Osteoblast (primary cell): ENCODE measurements at regions not wholly inside any gene's neighbourhood (a gene's known extent, or its start where the extent isn't known, plus 50 kb on each side); places are given as distances from the start of the nearest gene placed in this dataset.

Experiments used
- DNase-seq: peaks from one replicate; pipeline ENCODE4 v3.0.0; 2011; ENCODE audit warnings: low spot score, mixed read lengths; ENCODE audit not compliant: insufficient read length; ENCODE audit errors: missing footprints
- H2AFZ ChIP-seq: 2 replicates; pipeline ENCODE4 v1.6.0; 2011; ENCODE audit warnings: mild to moderate bottlenecking, low read length
- H3K27ac ChIP-seq: 2 replicates; pipeline ENCODE4 v1.5.1; 2011; ENCODE audit warnings: mild to moderate bottlenecking, low read depth, low read length, moderate library complexity
- H3K27me3 ChIP-seq: 2 replicates; pipeline ENCODE4 v1.6.0; 2012; ENCODE audit warnings: mild to moderate bottlenecking, control low read depth, inconsistent platforms, low read length, moderate library complexity; ENCODE audit not compliant: insufficient read depth
- H3K36me3 ChIP-seq: 2 replicates; pipeline ENCODE4 v1.5.1; 2011; ENCODE audit warnings: mild to moderate bottlenecking, low read length, control low read depth, moderate library complexity; ENCODE audit not compliant: insufficient read depth
- H3K4me1 ChIP-seq: 2 replicates; pipeline ENCODE4 v1.5.1; 2011; ENCODE audit warnings: mild to moderate bottlenecking, low read length, control low read depth, moderate library complexity; ENCODE audit not compliant: insufficient read depth
- H3K4me2 ChIP-seq: 2 replicates; pipeline ENCODE4 v1.6.0; 2011; ENCODE audit warnings: mild to moderate bottlenecking, low read length; ENCODE audit not compliant: insufficient read depth
- H3K4me3 ChIP-seq: fragments of 200-600 bp; sonication (generic); 3 replicates; pipeline ENCODE4 v1.5.1; 2012; ENCODE audit warnings: mild to moderate bottlenecking, low read length, inconsistent platforms; ENCODE audit not compliant: insufficient read depth
- H3K79me2 ChIP-seq: 2 replicates; pipeline ENCODE4 v1.6.0; 2012; ENCODE audit warnings: mild to moderate bottlenecking, low read length, control low read depth, inconsistent platforms; ENCODE audit not compliant: insufficient read depth
- H3K9me3 ChIP-seq: 2 replicates; pipeline ENCODE4 v1.5.1; 2011; ENCODE audit warnings: low read depth, low read length, control low read depth
- H4K20me1 ChIP-seq: 2 replicates; pipeline ENCODE4 v1.6.0; 2012; ENCODE audit warnings: mild to moderate bottlenecking, low read length, control low read depth; ENCODE audit not compliant: insufficient read depth
- TF ChIP-seq, protein P1 (sequence below): IDR thresholded peaks from 2 replicates; pipeline ENCODE4 v1.5.1; 2011; ENCODE audit warnings: mild to moderate bottlenecking, low read depth, low read length, moderate library complexity; ENCODE audit errors: extremely low read depth

DNA sequence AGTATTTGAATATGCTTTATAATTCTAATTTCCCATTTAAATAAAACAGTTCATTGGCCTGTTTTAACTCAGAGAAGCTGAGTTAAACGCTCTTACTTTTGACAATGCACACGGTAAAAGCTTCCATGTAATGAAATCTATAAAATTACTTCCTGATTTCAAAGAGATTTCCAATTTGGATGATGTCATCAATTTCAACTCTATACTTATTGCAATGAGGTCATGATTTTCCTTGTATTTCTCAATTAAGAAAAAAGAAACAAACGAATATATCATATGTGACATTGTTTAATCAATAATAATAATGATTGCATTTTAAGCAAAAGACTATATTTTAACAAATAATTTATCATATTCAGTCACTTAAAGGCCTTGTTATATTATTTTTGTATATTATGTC, 926.1 kb upstream of the MANEA start:
- Histone ChIP-seq H3K4me3 (no peak overlapping the region), H3K27ac (no peak overlapping the region), H3K4me2 (no peak overlapping the region), H2AFZ (no peak overlapping the region), H3K4me1 (no peaks in the 10 kb centered on the region), H3K79me2 (no peaks in the 10 kb centered on the region), H3K9me3 (no peaks in the 10 kb centered on the region), H4K20me1 (no peaks in the 10 kb centered on the region), H3K36me3 (no peaks in the 10 kb centered on the region), H3K27me3 (no peaks in the 10 kb centered on the region)
- TF ChIP-seq, protein P1, sequence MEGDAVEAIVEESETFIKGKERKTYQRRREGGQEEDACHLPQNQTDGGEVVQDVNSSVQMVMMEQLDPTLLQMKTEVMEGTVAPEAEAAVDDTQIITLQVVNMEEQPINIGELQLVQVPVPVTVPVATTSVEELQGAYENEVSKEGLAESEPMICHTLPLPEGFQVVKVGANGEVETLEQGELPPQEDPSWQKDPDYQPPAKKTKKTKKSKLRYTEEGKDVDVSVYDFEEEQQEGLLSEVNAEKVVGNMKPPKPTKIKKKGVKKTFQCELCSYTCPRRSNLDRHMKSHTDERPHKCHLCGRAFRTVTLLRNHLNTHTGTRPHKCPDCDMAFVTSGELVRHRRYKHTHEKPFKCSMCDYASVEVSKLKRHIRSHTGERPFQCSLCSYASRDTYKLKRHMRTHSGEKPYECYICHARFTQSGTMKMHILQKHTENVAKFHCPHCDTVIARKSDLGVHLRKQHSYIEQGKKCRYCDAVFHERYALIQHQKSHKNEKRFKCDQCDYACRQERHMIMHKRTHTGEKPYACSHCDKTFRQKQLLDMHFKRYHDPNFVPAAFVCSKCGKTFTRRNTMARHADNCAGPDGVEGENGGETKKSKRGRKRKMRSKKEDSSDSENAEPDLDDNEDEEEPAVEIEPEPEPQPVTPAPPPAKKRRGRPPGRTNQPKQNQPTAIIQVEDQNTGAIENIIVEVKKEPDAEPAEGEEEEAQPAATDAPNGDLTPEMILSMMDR, result no peak
- DNase-seq, result no peak

DNA sequence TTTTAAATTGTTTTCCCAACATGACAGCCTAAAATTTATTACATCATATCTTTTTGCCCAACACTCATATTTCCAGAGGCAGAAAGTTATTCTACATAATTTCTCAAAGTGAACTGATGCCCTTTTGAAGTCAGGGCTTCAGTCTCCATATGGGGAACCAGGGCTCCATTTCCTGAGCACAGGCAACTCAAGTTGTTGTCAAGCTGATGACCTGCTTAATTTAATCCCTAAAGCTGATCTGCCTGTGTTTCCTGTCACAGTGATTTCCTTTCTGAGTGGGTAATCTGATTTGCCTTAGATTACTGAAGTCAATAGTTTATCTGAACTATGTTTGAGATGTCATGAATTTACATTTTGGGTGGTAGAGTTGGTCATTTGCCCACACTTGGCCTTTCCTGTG, 932.1 kb upstream of the MANEA start:
- no peaks in the 10 kb centered on the region for H3K4me1 ChIP-seq
- TF ChIP-seq, protein P1, result no peak
- H3K27me3 ChIP-seq, result no peaks in the 10 kb centered on the region
- H4K20me1 ChIP-seq, result no peaks in the 10 kb centered on the region
- no peaks in the 10 kb centered on the region for H3K36me3 ChIP-seq
- no peak overlapping the region for H3K4me3 ChIP-seq
- no peaks in the 10 kb centered on the region for H3K9me3 ChIP-seq
- no peaks in the 10 kb centered on the region for H3K79me2 ChIP-seq
- no peak overlapping the region for H2AFZ ChIP-seq
- H3K27ac ChIP-seq, result no peak overlapping the region
- H3K4me2 ChIP-seq, result no peak overlapping the region
- DNase-seq, result no peak

DNA sequence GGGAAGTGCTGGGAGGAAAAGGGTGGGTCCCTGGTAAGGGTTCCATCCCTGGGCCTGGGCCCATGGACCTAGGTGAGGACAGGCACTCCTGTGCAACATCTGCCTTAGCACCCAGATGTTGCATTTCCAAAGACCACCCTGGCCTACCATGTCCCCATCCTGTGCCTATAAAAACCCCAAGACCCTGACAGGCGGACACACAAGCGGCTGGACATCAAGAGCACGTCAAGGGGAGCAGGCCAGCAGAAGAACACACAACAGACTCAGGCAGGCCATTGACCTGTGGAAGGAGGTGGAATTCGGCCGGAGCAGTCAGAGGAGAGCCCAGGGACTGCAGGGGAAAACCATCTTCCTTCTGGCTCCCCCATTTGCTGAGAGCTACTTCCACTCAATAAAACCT, 937.8 kb upstream of the MANEA start:
- Histone ChIP-seq H3K27ac (no peak overlapping the region), H4K20me1 (no peaks in the 10 kb centered on the region), H3K36me3 (no peaks in the 10 kb centered on the region), H3K79me2 (no peaks in the 10 kb centered on the region), H3K27me3 (no peaks in the 10 kb centered on the region), H2AFZ (no peak overlapping the region), H3K9me3 (no peaks in the 10 kb centered on the region), H3K4me3 (no peak overlapping the region), H3K4me1 (no peaks in the 10 kb centered on the region), H3K4me2 (no peak overlapping the region)
- TF ChIP-seq, protein P1, result no peak
- DNase-seq, result no peak

DNA sequence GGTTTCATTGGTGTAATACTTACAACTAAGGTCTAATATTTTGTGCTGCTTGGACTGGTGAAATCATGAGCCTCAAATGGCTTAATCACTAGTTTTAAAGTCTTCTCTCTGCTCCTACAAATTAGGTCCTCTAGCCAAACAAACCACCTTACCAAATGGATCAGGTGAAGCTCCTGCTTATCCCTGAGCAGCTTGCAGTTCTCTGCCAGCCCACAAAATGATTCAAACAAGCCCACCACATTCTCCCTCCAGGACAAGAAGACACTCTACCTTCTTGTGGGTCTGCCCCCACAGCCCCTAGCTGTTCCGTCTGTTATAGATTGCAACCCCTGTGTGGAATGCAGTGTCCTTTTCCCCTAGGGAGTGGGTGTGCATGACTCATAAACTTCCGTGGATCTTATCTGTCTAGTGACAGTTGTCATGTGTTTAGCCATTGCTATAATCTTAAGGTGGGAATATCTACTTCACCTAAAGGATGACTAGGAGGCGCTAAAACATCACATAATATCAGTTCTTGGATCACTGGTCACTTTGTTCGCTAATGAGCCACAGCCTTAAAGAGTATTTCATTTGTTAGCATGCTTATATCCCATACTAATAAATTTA, 940.5 kb upstream of the MANEA start:
- no peaks in the 10 kb centered on the region for H3K9me3 ChIP-seq
- H3K4me1 ChIP-seq, result no peaks in the 10 kb centered on the region
- no peak overlapping the region for H3K4me3 ChIP-seq
- H4K20me1 ChIP-seq, result no peaks in the 10 kb centered on the region
- no peak overlapping the region for H3K4me2 ChIP-seq
- H3K79me2 ChIP-seq, result no peaks in the 10 kb centered on the region
- H2AFZ ChIP-seq, result no peak overlapping the region
- no peak overlapping the region for H3K27ac ChIP-seq
- H3K27me3 ChIP-seq, result no peaks in the 10 kb centered on the region
- H3K36me3 ChIP-seq, result no peaks in the 10 kb centered on the region
- TF ChIP-seq, protein P1, result no peak
- no peak for DNase-seq
